GM12875 (cell line): ENCODE measurements at regions not wholly inside any gene's neighbourhood (a gene's known extent, or its start where the extent isn't known, plus 50 kb on each side); places are given as distances from the start of the nearest gene placed in this dataset.

Experiments
- H3K4me3 ChIP-seq: one replicate; pipeline ENCODE4 v1.5.1; 2011; ENCODE audit warnings: low read depth, low read length, control low read depth
- TF ChIP-seq, protein P1 (sequence below): IDR thresholded peaks from 2 replicates; pipeline ENCODE4 v1.5.1; 2011; ENCODE audit warnings: low read depth, mild to moderate bottlenecking, control low read depth, inconsistent platforms, low read length, moderate library complexity, borderline replicate concordance; ENCODE audit not compliant: insufficient read depth

DNA sequence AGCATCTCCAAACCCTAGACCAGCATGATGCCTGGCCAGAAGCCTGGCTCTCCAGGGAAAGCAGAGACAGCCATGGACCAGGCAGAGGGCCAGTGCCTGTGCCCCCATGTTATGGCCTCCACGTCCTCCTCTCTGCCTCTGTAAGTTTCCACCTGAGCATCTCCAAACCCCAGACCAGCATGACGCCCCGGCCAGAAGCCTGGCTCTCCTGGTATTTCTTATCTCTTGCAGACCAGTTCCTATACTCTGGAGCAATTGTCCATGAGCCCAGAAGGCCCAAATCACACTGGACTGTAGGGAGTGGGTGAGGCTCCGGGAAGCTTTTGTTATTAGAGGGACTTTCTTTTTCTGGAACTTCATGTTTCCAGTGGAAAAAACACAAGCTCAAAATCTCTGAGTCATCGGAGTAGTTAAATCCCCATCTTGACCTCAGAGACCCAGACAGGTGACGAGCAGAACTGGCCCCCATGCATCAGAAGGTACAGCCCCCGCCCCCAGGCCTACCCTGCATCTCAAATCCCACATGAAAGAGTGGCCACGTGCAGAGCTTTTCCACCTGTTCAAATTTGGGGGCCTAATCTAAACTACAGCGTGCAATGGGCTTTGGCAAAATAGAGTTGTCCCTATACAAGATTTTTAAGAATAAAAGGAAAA, 110.2 kb upstream of the FOXQ1 start:
- TF ChIP-seq, protein P1, sequence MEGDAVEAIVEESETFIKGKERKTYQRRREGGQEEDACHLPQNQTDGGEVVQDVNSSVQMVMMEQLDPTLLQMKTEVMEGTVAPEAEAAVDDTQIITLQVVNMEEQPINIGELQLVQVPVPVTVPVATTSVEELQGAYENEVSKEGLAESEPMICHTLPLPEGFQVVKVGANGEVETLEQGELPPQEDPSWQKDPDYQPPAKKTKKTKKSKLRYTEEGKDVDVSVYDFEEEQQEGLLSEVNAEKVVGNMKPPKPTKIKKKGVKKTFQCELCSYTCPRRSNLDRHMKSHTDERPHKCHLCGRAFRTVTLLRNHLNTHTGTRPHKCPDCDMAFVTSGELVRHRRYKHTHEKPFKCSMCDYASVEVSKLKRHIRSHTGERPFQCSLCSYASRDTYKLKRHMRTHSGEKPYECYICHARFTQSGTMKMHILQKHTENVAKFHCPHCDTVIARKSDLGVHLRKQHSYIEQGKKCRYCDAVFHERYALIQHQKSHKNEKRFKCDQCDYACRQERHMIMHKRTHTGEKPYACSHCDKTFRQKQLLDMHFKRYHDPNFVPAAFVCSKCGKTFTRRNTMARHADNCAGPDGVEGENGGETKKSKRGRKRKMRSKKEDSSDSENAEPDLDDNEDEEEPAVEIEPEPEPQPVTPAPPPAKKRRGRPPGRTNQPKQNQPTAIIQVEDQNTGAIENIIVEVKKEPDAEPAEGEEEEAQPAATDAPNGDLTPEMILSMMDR, result no peak
- H3K4me3 ChIP-seq, result no peak overlapping the region

GRCh38 chr6:1200409-1201101, 111.3 kb upstream of the FOXQ1 start:
- H3K4me3 ChIP-seq, result no peak overlapping the region

DNA sequence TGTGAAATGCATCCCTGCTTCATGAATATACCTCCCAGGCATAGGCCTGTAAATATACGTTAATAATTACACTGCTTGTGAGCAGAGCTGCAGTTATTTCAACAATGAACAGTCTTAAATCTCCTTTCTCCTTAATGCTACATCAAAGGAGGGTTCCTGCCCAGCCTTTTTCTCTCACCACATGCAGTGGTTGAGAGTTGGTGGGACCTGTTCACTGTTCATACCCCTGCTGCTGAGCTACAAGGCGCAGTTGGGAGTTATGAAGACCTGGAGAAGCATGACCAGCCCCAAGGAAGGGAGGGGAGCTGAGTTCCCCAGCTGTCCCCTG, 111.9 kb upstream of the FOXQ1 start:
- no peak overlapping the region for H3K4me3 ChIP-seq
- TF ChIP-seq, protein P1, result no peak

More at GRCh38 chr6:1200409-1201101, 111.3 kb upstream of the FOXQ1 start:
- TF ChIP-seq, protein P1, result no peak

- no peak overlapping the region for H3K4me3 ChIP-seq
- TF ChIP-seq, protein P1, result no peak
Measured at GRCh38 chr6:1197309-1197708, 114.6 kb upstream of the FOXQ1 start.

DNA sequence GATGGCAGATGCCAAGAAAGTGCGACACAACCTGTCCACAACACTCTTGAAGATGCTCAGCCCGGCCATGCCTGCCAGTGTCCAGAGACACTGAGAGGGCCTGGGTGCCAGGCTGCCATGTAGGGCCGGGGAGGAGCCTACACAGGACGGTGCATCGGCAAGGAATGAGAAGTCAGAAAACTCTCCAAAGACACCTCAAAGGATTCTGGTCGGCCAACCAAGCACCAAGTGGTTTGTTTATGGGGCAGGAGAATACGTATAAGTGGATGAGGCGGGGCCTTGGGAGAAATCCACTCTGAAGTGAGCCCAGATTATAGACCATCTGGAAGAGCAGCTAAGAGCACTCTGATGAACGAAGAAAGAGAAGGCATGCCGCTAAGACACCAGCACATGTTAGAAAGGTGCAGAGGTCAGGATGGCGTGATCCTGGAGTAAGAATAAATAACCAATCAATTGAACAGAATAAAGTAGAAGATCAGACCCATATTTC, 120.7 kb upstream of the FOXQ1 start:
- TF ChIP-seq, protein P1, result no peak
- H3K4me3 ChIP-seq, result no peak overlapping the region

DNA sequence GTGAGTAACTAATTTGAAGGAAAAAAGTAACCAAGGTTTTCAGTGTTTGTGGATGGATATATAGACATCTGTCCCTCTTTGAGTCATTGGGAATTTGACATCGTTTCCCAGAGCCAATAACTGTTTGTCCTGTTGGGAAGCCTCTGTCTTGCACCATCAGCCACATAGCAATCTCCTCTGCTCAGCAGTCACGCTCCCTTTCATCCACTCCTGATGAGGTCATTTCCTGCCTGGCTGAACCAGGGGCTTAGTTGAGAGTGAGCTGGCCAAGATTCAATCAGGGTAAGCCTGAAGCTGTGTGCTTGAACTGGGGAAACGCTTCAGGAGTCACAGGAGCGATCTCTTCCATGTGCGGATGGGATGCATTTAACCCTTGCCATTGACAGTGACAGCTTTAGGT, 121.5 kb upstream of the FOXQ1 start:
- TF ChIP-seq, protein P1, result no peak
- no peak overlapping the region for H3K4me3 ChIP-seq

- TF ChIP-seq, protein P1, result no peak
- H3K4me3 ChIP-seq, result no peak overlapping the region
Measured at GRCh38 chr6:1188199-1188598, 123.7 kb upstream of the FOXQ1 start.
